HG03280 (cell line): ENCODE measurements at regions not wholly inside any gene's neighbourhood (a gene's known extent, or its start where the extent isn't known, plus 50 kb on each side); places are given as distances from the start of the nearest gene placed in this dataset.
"Not testable (repeated sequence)": the region's sequence is repeated elsewhere in the genome, so short reads cannot be mapped to it uniquely, and the experiment has no call there.

Experiments
- ATAC-seq: cut with Tn5 transposase; IDR thresholded peaks from one replicate; pipeline ENCODE4 v1.9.1; 2021; ENCODE audit warnings: mild to moderate bottlenecking, moderate library complexity; ENCODE audit not compliant: unreplicated experiment

GRCh38 chr14:66008631-66009030, 477.5 kb upstream of the CCDC196 start:
- ATAC-seq: no peak

GRCh38 chr14:66009089-66009488, 477.1 kb upstream of the CCDC196 start:
- no peak for ATAC-seq

- ATAC-seq: no peak
These were observed 475.5 kb upstream of the CCDC196 start for GRCh38 chr14:66010695-66011094.

GRCh38 chr14:66011855-66012254, 474.3 kb upstream of the CCDC196 start:
- no peak for ATAC-seq

GRCh38 chr14:66013607-66014006, 472.6 kb upstream of the CCDC196 start:
- ATAC-seq: not testable (repeated sequence)

- ATAC-seq: no peak
These were observed 470.9 kb upstream of the CCDC196 start for GRCh38 chr14:66015071-66015780.

GRCh38 chr14:66017927-66018326, 468.2 kb upstream of the CCDC196 start:
- no peak for ATAC-seq

- no peak for ATAC-seq
These were observed 463.6 kb upstream of the CCDC196 start for GRCh38 chr14:66022526-66022925.

- ATAC-seq: no peak
These were observed 460.4 kb upstream of the CCDC196 start for GRCh38 chr14:66025779-66026178.

GRCh38 chr14:66031981-66032380, 454.2 kb upstream of the CCDC196 start:
- ATAC-seq: not testable (repeated sequence)

- ATAC-seq: no peak
These were observed 453.4 kb upstream of the CCDC196 start for GRCh38 chr14:66032800-66033199.

GRCh38 chr14:66036547-66036946, 449.6 kb upstream of the CCDC196 start:
- ATAC-seq: no peak

GRCh38 chr14:66037361-66037760, 448.8 kb upstream of the CCDC196 start:
- ATAC-seq: no peak

- ATAC-seq: no peak
These were observed 448.0 kb upstream of the CCDC196 start for GRCh38 chr14:66038212-66038611.

GRCh38 chr14:66038618-66039017, 447.6 kb upstream of the CCDC196 start:
- no peak for ATAC-seq

- ATAC-seq: no peak
These were observed 446.7 kb upstream of the CCDC196 start for GRCh38 chr14:66039495-66039894.

- no peak for ATAC-seq
These were observed 444.6 kb upstream of the CCDC196 start for GRCh38 chr14:66041582-66041981.

- ATAC-seq: no peak
These were observed 442.2 kb upstream of the CCDC196 start for GRCh38 chr14:66043921-66044320.

- no peak for ATAC-seq
These were observed 440.6 kb upstream of the CCDC196 start for GRCh38 chr14:66045572-66046021.

- ATAC-seq: no peak
These were observed 440.1 kb upstream of the CCDC196 start for GRCh38 chr14:66046035-66046434.

- ATAC-seq: no peak
These were observed 439.6 kb upstream of the CCDC196 start for GRCh38 chr14:66046591-66046990.

- no peak for ATAC-seq
These were observed 429.8 kb upstream of the CCDC196 start for GRCh38 chr14:66056268-66056907.
